Testis (tissue), 2 donors: ENCODE measurements at regions not wholly inside any gene's neighbourhood (a gene's known extent, or its start where the extent isn't known, plus 50 kb on each side); places are given as distances from the start of the nearest gene placed in this dataset.

Source experiments
- POLR2A ChIP-seq: fragments of 450-650 bp; IDR thresholded peaks from one replicate; pipeline ENCODE4 v1.6.1; 2017; ENCODE audit warnings: antibody characterized with exemption, mild to moderate bottlenecking, moderate library complexity
- TF ChIP-seq, protein P1 (sequence below), 3 experiments: fragments of 450-650 bp in 2 of 3; fragments of 200-600 bp in 1 of 3; sonication (generic) in 1 of 3; IDR thresholded peaks; one replicate each; pipeline ENCODE4 v1.5.1; 2016 to 2019; ENCODE audit warnings: antibody characterized with exemption in 3 of 3, mild to moderate bottlenecking in 2 of 3, moderate library complexity in 1 of 3

DNA sequence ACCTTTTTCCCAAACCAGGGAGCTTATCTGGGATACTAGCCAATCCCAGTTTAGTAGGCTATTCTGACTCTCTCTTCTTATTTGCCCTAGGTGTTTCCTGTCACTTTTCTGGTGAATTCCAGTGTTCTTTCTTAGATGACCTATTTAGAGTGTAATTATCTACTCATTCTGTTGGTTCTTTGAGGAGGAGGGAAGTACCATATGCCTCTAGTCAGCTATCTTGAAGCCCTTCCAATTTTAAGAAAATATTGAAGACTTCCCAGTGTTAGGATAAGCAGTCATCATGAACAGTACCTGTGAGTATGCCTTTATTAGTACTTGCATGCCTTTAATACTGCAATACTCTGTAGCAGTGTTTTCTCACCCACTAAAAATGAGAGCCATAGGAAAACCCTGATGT lies 724.3 kb upstream of the SLITRK1 start:
- TF ChIP-seq, protein P1, sequence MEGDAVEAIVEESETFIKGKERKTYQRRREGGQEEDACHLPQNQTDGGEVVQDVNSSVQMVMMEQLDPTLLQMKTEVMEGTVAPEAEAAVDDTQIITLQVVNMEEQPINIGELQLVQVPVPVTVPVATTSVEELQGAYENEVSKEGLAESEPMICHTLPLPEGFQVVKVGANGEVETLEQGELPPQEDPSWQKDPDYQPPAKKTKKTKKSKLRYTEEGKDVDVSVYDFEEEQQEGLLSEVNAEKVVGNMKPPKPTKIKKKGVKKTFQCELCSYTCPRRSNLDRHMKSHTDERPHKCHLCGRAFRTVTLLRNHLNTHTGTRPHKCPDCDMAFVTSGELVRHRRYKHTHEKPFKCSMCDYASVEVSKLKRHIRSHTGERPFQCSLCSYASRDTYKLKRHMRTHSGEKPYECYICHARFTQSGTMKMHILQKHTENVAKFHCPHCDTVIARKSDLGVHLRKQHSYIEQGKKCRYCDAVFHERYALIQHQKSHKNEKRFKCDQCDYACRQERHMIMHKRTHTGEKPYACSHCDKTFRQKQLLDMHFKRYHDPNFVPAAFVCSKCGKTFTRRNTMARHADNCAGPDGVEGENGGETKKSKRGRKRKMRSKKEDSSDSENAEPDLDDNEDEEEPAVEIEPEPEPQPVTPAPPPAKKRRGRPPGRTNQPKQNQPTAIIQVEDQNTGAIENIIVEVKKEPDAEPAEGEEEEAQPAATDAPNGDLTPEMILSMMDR (IDR thresholded peaks at IDR 0.05), result no peak
- no peak for TF ChIP-seq POLR2A
